Smooth muscle cell of the brain vasculature (primary cell): ENCODE measurements at regions not wholly inside any gene's neighbourhood (a gene's known extent, or its start where the extent isn't known, plus 50 kb on each side); places are given as distances from the start of the nearest gene placed in this dataset.
"Not testable (repeated sequence)": the region's sequence is repeated elsewhere in the genome, so short reads cannot be mapped to it uniquely, and the experiment has no call there.

ENCODE experiments used
- DNase-seq: peaks from one replicate; pipeline ENCODE4 v3.0.0-alpha.2; 2012; ENCODE audit warnings: low read depth, low spot score

- no peak for DNase-seq
Observed at GRCh38 chr1:218931324-218931723, 242.4 kb upstream of the LYPLAL1 start.

DNA sequence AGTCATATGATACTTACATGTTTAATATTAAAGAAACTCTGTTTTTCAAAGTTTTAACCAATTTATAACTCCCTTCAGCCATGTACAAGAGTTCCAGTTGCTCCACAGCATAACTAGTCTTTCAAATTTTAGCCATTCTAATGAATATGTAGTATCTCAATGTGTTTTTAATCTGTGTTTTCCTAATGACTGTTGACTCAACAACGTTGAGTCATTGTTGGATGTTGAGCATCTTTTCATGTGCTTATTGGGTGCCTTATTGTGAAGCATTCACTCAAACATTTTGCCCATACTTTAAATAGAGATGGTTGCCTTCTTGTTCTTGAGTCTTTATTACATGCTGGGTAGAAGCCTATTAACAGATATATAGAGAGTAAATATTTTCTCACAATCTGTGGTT lies 240.2 kb upstream of the LYPLAL1 start:
- DNase-seq = no peak

DNA sequence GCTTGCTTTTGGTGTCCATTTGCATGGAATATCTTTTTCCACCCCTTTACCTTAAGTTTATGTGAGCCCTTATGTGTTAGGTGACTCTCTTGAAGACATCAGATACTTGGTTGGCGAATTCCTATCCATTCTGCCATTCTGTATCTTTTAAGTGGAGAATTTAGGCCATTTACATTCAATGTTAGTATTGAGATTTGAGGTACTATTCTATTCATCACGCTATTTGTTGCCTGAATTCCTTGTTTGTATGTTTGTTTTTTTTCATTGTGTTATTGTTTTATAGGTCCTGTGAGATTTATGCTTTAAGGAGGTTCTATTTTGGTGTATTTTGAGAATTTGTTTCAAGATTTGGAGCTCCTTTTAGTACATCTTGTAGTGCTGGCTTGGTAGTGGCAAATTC lies 238.3 kb upstream of the LYPLAL1 start:
- not testable (repeated sequence) for DNase-seq

DNA sequence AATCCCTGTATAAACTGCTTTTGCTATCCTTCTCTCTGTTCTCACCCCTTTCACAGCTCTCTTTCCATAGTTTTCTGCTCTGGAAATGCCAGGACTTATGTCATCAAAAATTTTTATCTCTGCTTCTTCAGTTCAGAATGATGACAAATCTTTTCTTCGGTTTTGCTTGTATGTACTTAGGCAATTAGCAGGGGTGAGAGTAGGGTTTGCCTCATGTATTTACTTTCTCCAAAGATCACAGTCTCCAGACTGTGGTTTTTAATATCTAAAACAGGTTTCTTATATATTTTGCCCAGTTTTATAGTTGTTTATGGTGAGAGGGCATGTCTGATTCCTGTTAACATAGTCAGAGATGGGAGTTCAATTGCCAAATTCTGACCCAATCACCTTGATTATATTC lies 235.4 kb upstream of the LYPLAL1 start:
- no peak for DNase-seq

- peak; percentile 17 for DNase-seq
Observed at GRCh38 chr1:218939095-218939494, 234.6 kb upstream of the LYPLAL1 start.

DNA sequence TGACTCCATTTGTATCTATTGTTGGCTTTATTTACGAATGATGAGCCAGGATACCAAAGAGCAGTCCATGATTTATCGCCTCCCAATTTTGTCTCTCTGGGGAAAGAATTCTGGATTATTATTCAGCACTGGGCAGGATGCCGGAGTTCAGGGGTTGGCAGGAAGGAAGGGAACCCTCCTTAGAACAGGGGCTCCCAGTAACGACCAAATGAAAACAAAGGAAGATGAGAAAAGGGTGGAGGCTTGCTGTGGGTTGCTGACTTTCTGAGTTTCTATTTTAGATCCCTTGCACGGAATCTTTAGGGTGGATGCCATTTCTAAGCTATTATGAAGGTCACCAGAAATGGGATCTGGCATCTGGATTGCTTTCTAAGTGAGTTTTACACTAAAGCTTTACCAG lies 231.2 kb upstream of the LYPLAL1 start:
- peak; percentile 12 for DNase-seq

GRCh38 chr1:218943371-218943770 lies 230.3 kb upstream of the LYPLAL1 start:
- no peak for DNase-seq

DNA sequence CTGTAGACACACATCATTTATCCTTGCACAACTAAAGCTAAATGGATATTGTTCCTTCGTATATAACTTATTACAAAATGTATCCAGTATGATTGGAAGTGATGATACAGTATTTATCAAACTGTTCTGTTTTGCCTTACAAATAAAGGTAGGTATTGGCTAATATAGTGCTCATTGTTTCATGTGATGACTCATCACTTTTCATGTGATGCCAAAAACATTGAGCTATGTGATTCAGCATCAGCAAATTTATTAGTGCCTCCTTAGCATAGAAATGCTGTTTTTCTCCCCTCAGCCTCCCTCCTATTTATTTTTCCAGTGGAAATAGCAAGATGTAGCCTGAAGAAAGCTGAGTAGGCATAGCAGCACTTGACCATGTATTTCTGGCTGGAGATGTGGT lies 228.6 kb upstream of the LYPLAL1 start:
- no peak for DNase-seq

DNA sequence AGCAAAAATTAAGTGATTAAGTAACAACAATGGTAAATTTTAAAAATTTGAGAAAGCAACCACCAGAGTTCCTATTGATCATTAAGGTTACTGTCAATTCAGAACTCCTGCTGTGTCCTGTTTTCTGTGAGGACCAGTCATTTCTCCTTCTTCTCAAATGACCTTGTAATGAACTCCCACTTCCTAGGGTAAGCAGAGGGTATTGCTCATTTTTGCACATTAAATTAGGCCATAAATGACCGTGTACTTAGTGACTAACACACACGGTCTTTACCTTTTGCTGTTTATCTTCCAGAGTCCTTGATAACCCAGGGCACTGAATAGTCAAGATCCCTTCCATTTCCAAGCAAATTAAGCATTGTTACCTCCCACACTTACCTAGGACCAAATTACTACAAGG lies 227.5 kb upstream of the LYPLAL1 start:
- no peak for DNase-seq

DNA sequence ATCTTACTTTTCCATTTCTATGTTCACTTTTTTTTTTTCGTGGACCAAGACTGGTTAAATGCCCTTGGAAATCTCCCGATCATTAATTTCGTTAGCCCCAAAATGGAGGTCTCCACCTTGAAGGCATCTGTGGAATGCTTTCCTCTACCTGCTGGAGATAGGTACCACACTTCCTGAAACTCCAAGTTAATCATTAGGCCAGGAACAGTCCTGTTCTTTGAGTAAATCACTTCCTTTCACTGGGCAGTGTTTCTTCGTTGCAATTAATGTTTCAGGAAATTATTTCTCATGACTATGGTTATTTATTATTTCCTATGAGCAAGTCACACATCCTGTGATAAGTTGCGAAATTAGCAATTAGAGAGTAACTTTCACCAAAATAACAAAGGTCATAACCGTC lies 225.2 kb upstream of the LYPLAL1 start:
- DNase-seq = no peak

GRCh38 chr1:218953386-218953785 lies 220.3 kb upstream of the LYPLAL1 start:
- no peak for DNase-seq

- no peak for DNase-seq
Observed at GRCh38 chr1:218957971-218958370, 215.7 kb upstream of the LYPLAL1 start.

DNA sequence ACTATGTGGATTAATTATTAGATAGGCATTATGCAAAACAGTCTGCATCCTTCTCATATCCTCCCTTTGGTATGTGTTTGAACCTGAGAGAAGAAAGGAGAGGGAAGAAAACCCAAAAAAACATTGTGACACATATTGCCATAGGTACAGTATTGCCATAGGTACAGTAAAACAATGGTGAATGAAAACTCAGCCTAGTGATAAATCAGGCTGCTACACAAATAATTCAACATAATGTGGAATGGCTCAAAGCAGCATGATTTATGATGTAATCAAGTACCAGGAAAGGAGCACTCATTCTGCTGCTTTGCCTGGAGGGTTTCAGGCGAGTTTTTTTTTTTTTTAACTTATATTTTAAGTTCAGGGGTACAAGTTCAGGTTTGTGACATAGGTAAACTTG lies 213.9 kb upstream of the LYPLAL1 start:
- DNase-seq = no peak

GRCh38 chr1:218964471-218965185 lies 209.1 kb upstream of the LYPLAL1 start:
- no peak for DNase-seq

DNA sequence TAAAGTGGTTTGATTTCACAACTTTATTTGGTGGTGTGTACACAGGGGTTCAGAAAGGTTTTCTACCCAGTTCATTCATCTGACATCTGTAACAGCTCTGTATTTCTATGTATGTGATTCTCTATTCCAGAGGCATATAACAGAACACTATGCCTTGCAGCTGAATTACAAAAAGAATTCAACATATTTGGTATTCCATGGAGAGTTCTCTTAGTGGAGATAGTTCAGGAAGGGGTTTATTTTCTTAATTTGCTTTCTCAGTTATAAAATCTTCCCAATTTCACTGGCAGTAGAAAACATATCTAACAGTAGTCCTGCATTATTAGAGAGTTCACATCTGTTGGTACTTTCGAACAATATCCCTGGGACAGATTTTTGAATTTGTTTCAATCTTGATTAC lies 207.9 kb upstream of the LYPLAL1 start:
- no peak for DNase-seq

GRCh38 chr1:218967254-218967653 lies 206.4 kb upstream of the LYPLAL1 start:
- DNase-seq = no peak

GRCh38 chr1:218967836-218968235 lies 205.8 kb upstream of the LYPLAL1 start:
- DNase-seq = no peak

DNA sequence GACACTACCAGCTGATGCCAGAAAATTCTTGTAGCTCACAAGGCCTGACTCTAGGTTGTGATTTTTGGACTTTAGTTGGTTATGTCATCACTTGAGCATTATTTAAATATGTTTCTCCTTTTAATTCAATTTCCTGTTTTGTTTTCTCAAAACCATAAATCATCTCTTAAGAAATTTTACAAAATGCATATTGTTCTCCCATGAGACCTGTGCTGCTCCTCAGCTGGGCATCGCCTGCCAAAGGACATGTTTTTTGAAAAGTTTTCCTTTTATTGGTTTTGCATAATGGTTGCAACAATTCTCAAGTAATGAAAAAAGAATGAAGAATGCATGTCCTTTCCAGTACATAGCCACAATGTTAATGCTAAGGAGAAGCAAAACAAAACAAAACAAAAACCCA lies 204.7 kb upstream of the LYPLAL1 start:
- DNase-seq = no peak

GRCh38 chr1:218970397-218970990 lies 203.2 kb upstream of the LYPLAL1 start:
- DNase-seq = no peak

DNA sequence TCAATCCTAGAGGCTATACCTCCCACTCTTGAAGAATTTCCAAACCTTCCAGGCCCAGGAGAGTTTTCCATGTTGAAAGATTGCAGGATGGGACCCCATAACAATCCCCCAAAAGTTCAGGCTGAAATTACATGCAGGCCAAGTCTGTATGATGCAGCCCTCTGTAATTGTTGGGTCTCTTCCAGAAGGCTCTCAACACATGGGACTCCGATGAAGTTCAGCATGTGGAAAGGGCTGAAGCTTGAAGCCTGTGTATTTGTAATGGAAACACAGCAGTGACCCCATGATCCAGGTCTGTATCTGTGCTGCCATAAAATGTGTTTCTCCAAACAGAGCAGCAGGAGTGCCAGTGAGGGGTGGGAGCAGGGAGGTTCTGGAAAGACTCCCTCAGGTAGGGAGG lies 202.5 kb upstream of the LYPLAL1 start:
- DNase-seq = no peak

DNA sequence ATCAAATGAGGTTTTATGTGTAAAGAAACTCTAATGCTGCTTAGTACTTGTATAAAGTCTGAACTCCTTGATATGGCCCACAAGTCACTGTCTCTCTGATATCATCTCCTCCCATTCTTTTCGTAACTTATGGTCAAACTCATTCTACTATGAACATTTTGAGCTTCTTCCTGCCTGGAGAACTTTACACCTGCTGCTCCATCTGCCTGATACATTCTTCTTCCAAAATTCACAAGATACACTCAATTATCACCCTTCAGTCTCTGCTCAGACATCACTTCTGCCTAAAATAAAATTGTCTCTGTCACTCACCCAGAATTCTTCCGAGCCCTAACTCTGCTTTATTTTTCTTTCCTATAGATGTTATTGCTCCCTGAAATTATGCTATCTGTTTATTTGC lies 192.8 kb upstream of the LYPLAL1 start:
- DNase-seq = no peak

GRCh38 chr1:218982482-218982881 lies 191.2 kb upstream of the LYPLAL1 start:
- no peak for DNase-seq

DNA sequence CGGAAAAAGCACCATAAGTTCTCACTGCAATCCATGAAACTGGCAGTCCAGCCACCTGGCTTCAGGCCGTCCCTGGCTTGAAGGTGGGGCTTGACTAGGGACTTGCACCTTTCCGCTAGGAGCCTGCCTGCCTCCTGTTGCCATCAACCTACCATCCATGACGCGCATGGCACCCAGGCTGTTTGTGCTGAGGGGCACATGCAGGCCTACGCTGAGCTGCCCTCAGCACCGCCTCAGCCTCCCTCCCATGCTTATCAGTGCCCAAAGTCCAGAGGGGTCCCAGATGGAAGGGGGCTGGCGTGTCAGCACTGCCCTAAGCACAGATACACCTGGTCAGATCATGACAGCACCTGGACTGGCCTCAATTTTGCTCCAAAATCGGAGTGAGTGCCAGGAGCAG lies 190.2 kb upstream of the LYPLAL1 start:
- DNase-seq = no peak

- no peak for DNase-seq
Observed at GRCh38 chr1:218983848-218984247, 189.8 kb upstream of the LYPLAL1 start.
